ENCODE measurements at regions not wholly inside any gene's neighbourhood (a gene's known extent, or its start where the extent isn't known, plus 50 kb on each side); places are given as distances from the start of the nearest gene placed in this dataset.

- no peaks in the 10 kb centered on the region for H3K36me3 ChIP-seq
- no peak for DNase-seq (ENCODE audit: low spot score)
- no peaks in the 10 kb centered on the region for H3K9me3 ChIP-seq
- no peak overlapping the region for H3K27ac ChIP-seq
- no peak for TF ChIP-seq CTCF (IDR thresholded peaks at IDR 0.05)
- H3K27me3 ChIP-seq = no peaks in the 10 kb centered on the region
- H3K4me3 ChIP-seq = no peak overlapping the region
- no peaks in the 10 kb centered on the region for H3K4me1 ChIP-seq
These were observed 358.0 kb downstream of the ATP23 start for GRCh38 chr12:58299371-58299770.

- no peaks in the 10 kb centered on the region for H3K27me3 ChIP-seq
- H3K4me1 ChIP-seq = no peaks in the 10 kb centered on the region
- DNase-seq (ENCODE audit: low spot score) = no peak
- H3K27ac ChIP-seq = no peak overlapping the region
- H3K36me3 ChIP-seq = no peaks in the 10 kb centered on the region
- no peak for TF ChIP-seq CTCF (IDR thresholded peaks at IDR 0.05)
- no peak overlapping the region for H3K4me3 ChIP-seq
- no peaks in the 10 kb centered on the region for H3K9me3 ChIP-seq
These were observed 359.8 kb downstream of the ATP23 start for GRCh38 chr12:58301038-58301729.

GRCh38 chr12:58301730-58302122 lies 360.4 kb downstream of the ATP23 start:
- Histone ChIP-seq H3K27ac (no peak overlapping the region), H3K36me3 (no peaks in the 10 kb centered on the region), H3K9me3 (peaks cover 0 to 2% of the 10 kb centered on the region in 2 donors), H3K4me3 (no peak overlapping the region), H3K4me1 (no peaks in the 10 kb centered on the region), H3K27me3 (no peaks in the 10 kb centered on the region)
- DNase-seq (ENCODE audit: low spot score) = no peak
- no peak for TF ChIP-seq CTCF (IDR thresholded peaks at IDR 0.05)

GRCh38 chr12:58302487-58303011 lies 361.2 kb downstream of the ATP23 start:
- Histone ChIP-seq H3K27ac (no peak overlapping the region), H3K4me1 (no peaks in the 10 kb centered on the region), H3K4me3 (no peak overlapping the region), H3K27me3 (no peaks in the 10 kb centered on the region), H3K9me3 (peaks cover 0 to 10% of the 10 kb centered on the region in 2 donors), H3K36me3 (no peaks in the 10 kb centered on the region)
- TF ChIP-seq CTCF (IDR thresholded peaks at IDR 0.05) = no peak
- no peak for DNase-seq (ENCODE audit: low spot score)

GRCh38 chr12:58306266-58307000 lies 365.1 kb downstream of the ATP23 start:
- no peaks in the 10 kb centered on the region for H3K36me3 ChIP-seq
- H3K4me1 ChIP-seq = no peaks in the 10 kb centered on the region
- DNase-seq (ENCODE audit: low spot score) = no peak
- no peak for TF ChIP-seq CTCF (IDR thresholded peaks at IDR 0.05)
- no peaks in the 10 kb centered on the region for H3K27me3 ChIP-seq
- H3K27ac ChIP-seq = no peak overlapping the region
- H3K4me3 ChIP-seq = no peak overlapping the region
- H3K9me3 ChIP-seq = peaks cover 0 to 12% of the 10 kb centered on the region in 2 donors
